ENCODE measurements at regions not wholly inside any gene's neighbourhood (a gene's known extent, or its start where the extent isn't known, plus 50 kb on each side); places are given as distances from the start of the nearest gene placed in this dataset.
A peak's percentile ranks its signal among the peaks of the same experiment; 100 is the strongest.

DNA sequence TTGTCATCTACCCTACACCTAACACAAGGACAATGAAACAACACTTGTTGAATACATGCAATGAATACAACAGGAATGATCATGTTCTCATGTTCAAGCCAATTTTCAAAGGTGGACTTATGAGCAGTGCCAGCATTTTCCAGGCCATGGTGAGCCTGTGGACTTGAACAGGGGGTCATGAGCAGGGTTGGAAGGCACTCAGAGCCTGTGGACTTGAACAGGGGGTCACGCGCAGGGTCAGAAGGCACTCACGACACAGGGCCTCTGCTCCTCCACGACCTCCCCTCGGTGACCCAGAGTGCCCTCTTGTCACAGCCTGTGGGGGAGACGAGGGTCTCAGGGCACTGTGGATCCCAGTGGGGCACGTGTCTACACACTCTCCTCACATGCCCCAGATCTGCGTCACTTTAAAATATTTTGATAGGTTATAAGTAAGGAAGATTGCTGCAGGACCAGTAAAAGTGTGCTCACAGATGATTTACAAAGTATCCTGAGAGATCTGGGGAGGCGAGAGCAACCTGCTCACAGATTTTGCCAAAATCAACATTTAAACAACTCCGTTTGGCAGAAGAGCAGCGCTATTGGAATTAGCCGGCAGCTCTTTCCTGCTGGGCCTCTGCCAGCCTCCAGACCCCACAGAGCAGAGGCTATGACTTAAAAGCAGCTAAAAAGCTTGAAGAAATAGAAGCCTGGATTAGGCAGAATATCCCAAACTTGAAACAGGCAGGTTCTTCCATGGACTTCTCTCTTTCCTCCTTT, 121.9 kb downstream of the TMEM18 start:
- no peak for DNase-seq (ENCODE audit: low read depth in 2 of 3, low spot score in 2 of 3)

DNA sequence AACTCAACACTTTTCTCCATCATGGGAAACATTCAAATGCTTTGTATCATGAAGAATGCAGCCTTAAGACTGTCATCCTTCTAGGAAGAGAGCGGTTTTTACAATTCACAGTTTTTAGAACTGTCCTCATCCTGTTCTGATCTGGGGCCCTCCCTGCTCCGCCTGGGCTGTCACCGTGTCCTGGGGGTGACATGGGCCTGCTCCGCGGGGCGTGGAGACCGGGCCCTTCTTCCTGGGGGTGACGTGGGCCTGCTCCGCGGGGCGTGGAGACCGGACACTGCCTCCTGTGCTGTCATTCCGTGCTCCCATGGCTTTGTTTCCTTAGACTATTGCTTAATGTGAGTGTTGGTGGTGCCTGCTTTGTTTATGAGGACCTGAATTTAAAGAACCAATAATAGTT, 122.8 kb downstream of the TMEM18 start:
- DNase-seq (ENCODE audit: low read depth in 2 of 3, low spot score in 2 of 3), result no peak

DNA sequence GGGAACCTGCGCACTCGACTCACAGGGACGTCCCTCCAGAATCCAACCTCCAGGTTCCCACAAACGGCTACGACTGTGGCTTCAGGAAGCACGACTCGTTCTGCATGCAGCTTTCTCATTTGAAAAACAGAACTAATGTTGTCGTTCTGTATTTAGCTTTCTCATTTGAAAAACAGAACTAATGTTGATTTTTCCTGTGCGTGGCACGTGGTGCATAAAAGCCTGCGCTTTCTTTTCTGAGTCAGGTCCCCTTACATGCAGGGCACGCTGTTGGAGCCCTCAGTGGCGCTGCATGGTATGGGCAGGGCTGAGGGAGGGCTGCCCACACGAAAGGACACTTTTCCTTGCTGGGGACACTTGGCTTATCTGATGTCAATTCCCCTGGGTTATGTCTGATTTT, 124.3 kb downstream of the TMEM18 start:
- DNase-seq (ENCODE audit: low read depth in 2 of 3, low spot score in 2 of 3), result peak in 2 of 3 donors; percentile 10 to 50

DNA sequence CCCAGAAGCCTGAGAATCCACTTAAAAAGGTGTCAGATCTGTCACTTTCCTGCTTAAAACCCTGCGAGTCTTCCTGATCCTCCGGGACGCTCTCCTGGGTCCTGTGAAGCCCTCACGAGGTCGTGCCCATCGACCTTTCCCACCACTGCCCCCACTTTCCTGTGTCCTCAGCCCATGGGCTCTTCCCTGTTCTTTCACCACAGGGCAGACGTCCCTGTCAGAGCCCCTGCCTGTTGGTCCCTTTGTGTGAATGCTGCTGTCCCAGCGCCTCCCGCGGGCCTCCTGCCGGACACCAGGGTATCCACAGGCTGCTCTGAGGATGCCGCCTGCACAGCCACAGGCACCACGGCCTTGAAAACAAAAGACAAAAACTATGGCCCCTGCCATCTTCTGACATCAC, 125.6 kb downstream of the TMEM18 start:
- DNase-seq (ENCODE audit: low read depth in 2 of 3, low spot score in 2 of 3), result no peak

GRCh38 chr2:550860-551567, 126.2 kb downstream of the TMEM18 start:
- DNase-seq (ENCODE audit: low read depth in 2 of 3, low spot score in 2 of 3), result no peak

GRCh38 chr2:545711-546650, 131.2 kb downstream of the TMEM18 start:
- DNase-seq (ENCODE audit: low read depth in 2 of 3, low spot score in 2 of 3), result no peak

DNA sequence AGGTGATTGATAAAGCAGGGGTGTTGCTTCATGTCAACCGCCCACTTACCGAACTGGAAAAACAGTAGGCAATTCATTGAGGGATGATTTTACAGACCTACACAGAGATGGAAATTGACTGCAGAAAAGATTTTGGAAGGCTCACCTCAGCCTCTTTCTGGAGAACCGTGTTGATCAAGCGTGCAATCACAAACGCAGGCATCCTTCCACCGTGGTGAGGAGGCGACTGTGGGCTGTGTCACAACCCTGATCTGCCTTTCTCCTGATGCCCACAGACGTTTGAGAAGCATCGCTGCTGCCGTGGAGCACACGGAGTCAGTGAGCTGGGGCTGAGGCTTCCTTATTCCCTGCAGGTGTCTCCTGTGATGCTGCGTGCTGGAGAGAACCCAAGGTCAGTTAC, 132.0 kb downstream of the TMEM18 start:
- DNase-seq (ENCODE audit: low read depth in 2 of 3, low spot score in 2 of 3), result no peak

DNA sequence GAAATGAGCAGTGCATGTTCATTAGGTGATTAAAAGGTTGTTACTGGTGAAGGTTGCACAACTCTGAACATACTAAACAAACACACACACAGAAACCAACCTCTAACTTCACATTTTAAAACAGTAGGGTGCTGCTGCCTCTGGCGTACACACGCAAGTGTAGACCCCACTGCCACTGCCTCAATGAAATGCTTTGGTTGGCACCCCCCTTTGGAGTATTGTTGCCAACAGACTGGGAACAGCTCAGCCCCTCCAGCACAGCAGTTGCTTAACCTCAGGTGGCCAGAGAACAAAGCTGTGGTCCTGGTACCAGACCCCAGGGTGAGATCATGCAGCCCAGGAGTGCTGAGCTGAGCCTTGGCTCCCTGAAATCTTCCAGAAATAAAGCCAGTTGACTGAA, 138.6 kb downstream of the TMEM18 start:
- DNase-seq (ENCODE audit: low read depth in 2 of 3, low spot score in 2 of 3), result no peak

GRCh38 chr2:535222-535621, 142.0 kb downstream of the TMEM18 start:
- DNase-seq (ENCODE audit: low read depth in 2 of 3, low spot score in 2 of 3), result no peak

GRCh38 chr2:529852-530251, 147.4 kb downstream of the TMEM18 start:
- DNase-seq (ENCODE audit: low read depth in 2 of 3, low spot score in 2 of 3), result no peak

DNA sequence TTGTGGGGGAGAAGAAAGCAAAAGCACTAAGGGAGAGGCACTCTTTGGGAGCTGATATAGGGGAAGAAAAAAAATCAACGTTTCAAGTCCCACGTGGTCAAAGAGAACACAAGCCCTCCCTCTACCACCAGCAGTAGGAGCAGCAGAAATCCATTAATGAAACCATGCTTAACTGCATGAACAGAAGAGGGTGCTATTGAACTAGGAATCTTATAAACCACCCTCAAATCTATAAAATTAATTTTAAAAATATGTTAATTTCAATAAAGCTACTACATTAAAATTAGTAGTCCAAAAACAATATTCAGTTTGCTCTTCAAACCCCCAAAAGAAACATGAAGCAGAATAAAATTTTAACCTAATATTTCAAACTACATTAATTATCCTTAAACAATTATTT, 147.8 kb downstream of the TMEM18 start:
- DNase-seq (ENCODE audit: low read depth in 2 of 3, low spot score in 2 of 3), result peak in 2 of 3 donors; percentile 48 to 74

- no peak for DNase-seq (ENCODE audit: low read depth in 2 of 3, low spot score in 2 of 3)
These were observed 149.6 kb downstream of the TMEM18 start for GRCh38 chr2:527581-527980.

DNA sequence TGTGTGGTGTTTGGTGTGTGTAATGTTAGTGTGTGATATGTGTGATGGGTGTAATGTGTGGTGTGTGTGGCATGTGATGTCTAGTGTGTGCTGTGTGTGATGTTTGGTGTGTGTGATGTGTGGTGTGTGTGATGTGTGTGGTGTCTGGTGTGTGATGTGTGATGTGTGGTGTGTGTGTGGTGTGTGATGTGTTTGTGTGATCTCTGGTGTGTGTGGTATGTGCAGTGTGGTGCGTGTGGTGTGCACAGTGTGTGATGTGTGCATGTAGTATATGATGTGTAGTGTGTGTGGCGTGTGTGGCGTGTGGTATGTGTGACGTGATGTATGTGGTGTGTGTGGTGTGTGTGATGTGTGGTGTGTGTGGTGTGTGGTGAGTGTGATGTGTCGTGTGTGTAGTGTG, 150.3 kb downstream of the TMEM18 start:
- no peak for DNase-seq (ENCODE audit: low read depth in 2 of 3, low spot score in 2 of 3)

GRCh38 chr2:525611-526010, 151.6 kb downstream of the TMEM18 start:
- DNase-seq (ENCODE audit: low read depth in 2 of 3, low spot score in 2 of 3), result no peak

- DNase-seq (ENCODE audit: low read depth in 2 of 3, low spot score in 2 of 3), result no peak
These were observed 152.2 kb downstream of the TMEM18 start for GRCh38 chr2:525021-525420.

DNA sequence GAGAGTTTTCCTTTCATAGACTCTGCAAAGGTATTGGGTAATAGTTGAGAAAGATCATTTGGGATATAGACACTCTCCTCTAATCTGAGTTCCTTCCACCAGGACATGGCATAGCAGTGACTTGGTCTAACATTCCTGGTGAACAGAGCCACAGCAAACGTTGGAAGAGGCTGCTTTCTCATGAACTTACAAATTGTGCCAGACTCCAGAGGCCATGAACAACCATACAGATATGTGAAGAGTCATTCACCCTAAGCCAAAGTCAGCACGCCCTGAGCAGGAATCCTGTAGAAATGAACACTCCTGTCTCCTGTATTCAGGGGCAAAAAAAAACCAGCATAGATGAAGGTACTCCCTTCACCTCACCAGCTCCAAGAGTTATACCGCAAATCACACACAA, 152.8 kb downstream of the TMEM18 start:
- no peak for DNase-seq (ENCODE audit: low read depth in 2 of 3, low spot score in 2 of 3)

DNA sequence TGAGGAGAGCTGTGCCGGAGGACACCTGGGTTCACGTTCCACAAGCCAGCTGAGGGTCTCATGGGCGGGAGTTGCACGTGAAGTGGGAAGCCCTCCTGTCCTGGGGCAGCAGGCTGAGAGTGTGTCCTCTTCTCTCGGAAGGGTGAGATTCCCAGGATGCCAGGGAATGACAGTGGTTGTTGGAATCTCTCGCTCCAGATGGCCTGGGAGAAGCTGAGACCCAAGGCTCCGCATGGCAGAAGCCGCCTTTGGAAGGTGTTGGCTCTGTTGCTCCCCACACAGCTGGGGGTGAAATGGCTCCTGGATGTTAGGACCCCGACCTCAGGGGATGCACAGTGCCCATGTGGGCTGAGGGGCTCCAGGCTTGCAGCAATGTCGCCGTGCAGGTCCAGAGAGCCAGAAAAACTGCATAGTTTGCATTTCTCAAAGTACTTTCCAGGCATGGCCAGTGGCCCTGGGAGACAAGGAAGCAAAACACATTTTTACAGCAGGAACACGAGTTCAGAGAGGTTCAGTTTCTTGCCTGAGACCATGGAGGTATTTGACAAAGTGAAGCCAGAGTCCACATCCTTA, 153.4 kb downstream of the TMEM18 start:
- DNase-seq (ENCODE audit: low read depth in 2 of 3, low spot score in 2 of 3), result no peak

DNA sequence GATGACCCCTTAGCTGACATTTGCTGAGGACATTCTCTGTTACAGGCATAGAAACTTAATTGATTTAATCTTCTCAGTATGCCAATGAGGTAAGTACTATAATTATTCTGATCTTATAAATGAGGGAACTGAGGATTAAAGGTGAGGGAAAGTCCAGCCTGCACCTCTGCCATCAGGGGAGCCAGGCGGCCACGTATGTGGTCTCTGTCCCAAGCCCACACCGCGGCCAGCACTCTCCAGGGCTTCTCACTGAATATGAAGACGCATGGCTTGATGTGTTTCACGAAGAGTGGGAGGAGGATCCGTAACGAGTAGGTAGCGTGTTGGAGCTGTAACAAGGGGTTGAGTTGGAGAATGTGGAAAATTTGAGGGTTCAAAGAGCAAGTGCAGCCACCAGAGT, 154.4 kb downstream of the TMEM18 start:
- DNase-seq (ENCODE audit: low read depth in 2 of 3, low spot score in 2 of 3), result no peak

- DNase-seq (ENCODE audit: low read depth in 2 of 3, low spot score in 2 of 3), result no peak
These were observed 155.2 kb downstream of the TMEM18 start for GRCh38 chr2:521853-522530.

- DNase-seq (ENCODE audit: low read depth in 2 of 3, low spot score in 2 of 3), result no peak
These were observed 156.4 kb downstream of the TMEM18 start for GRCh38 chr2:520663-521340.
